Smooth muscle cell (in vitro differentiated cells): ENCODE measurements at regions not wholly inside any gene's neighbourhood (a gene's known extent, or its start where the extent isn't known, plus 50 kb on each side); places are given as distances from the start of the nearest gene placed in this dataset.

ENCODE experiments used
- DNase-seq: peaks from one replicate; lab custom pipeline; 2025; ENCODE audit not compliant: unreplicated experiment; lab: John Stamatoyannopoulos, UW
- H2AFZ ChIP-seq: fragments of 200-600 bp; sonication (generic); 2 replicates; pipeline ENCODE4 v1.6.0; 2016; ENCODE audit warnings: antibody characterized with exemption, low read depth, mild to moderate bottlenecking
- H3F3A ChIP-seq: fragments of 200-600 bp; sonication (generic); 2 replicates; pipeline ENCODE4 v1.6.0; 2017; ENCODE audit warnings: antibody characterized with exemption, low read depth
- H3K27ac ChIP-seq: fragments of 200-600 bp; sonication (generic); 2 replicates; pipeline ENCODE4 v1.5.1; 2016; ENCODE audit warnings: low read depth, mild to moderate bottlenecking
- H3K27me3 ChIP-seq: fragments of 200-600 bp; sonication (generic); 2 replicates; pipeline ENCODE4 v1.6.1; 2016; ENCODE audit warnings: low read depth, mild to moderate bottlenecking
- H3K36me3 ChIP-seq: fragments of 200-600 bp; sonication (generic); 2 replicates; pipeline ENCODE4 v1.5.1; 2016; ENCODE audit warnings: low read depth
- H3K4me1 ChIP-seq: fragments of 200-600 bp; sonication (generic); 2 replicates; pipeline ENCODE4 v1.5.1; 2016; ENCODE audit warnings: low read depth
- H3K4me2 ChIP-seq: fragments of 200-600 bp; sonication (generic); 2 replicates; pipeline ENCODE4 v1.6.0; 2016; ENCODE audit warnings: mild to moderate bottlenecking
- H3K4me3 ChIP-seq: fragments of 200-600 bp; sonication (generic); 2 replicates; pipeline ENCODE4 v1.5.1; 2016; ENCODE audit warnings: mild to moderate bottlenecking
- H3K79me2 ChIP-seq: fragments of 200-600 bp; sonication (generic); 2 replicates; pipeline ENCODE4 v1.6.0; 2016; ENCODE audit warnings: low read depth, mild to moderate bottlenecking
- H3K9ac ChIP-seq: fragments of 200-600 bp; sonication (generic); 2 replicates; pipeline ENCODE4 v1.6.0; 2016; ENCODE audit warnings: low read depth
- H3K9me3 ChIP-seq: fragments of 200-600 bp; sonication (generic); replicated peaks from 2 replicates; pipeline ENCODE4 v1.5.1; 2016; ENCODE audit warnings: low read depth
- H4K20me1 ChIP-seq: fragments of 200-600 bp; sonication (generic); 2 replicates; pipeline ENCODE4 v1.6.0; 2016; ENCODE audit warnings: low read depth
- WGBS: methylation state at CpG from one replicate; pipeline ENCODE4 v1.1.7; 2016; ENCODE audit warnings: low lambda C conversion rate; 5-methylcytosine and 5-hydroxymethylcytosine counted together
- TF ChIP-seq, protein P1 (sequence below): fragments of 200-600 bp; sonication (generic); IDR thresholded peaks from 2 replicates; pipeline ENCODE4 v1.5.1; 2017; ENCODE audit warnings: borderline replicate concordance, mild to moderate bottlenecking, antibody characterized with exemption; ENCODE audit not compliant: insufficient read depth, poor library complexity, severe bottlenecking

DNA sequence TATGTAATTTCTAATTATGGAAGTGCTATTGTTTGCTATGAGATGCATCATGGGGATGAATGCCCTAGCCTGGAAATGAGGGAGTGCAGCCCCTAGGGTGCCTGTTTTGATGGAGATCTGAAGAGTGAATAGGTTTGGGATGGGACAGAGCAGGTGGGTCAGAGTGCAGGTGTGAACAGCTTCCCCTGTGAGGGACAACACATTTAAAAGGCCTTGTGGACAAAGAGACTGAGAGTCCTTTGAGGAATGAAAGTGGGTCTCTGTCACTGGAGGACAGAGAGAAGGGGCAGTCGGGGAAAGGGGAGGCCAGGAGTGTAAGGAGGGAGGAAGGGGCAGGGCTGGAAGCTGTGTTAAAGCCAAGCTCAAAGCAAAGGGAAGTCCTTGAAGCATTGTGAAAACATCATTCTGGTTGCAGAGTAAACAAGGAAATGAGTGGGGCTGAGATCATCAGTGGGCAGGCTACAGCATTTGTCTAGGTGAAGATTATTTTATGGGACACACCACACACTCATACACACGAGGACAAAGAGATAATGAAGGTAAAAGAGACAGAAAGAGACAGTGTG is 877.6 kb downstream of the SLC4A3 start:
- H3K9me3 ChIP-seq, result no peaks in the 10 kb centered on the region
- H3K27me3 ChIP-seq, result no peaks in the 10 kb centered on the region
- no peaks in the 10 kb centered on the region for H4K20me1 ChIP-seq
- H3K79me2 ChIP-seq, result no peaks in the 10 kb centered on the region
- H3F3A ChIP-seq, result no peaks in the 10 kb centered on the region
- DNase-seq, result no peak
- H2AFZ ChIP-seq, result peak overlapping the region; percentile 77
- no peak overlapping the region for H3K4me3 ChIP-seq
- WGBS, result 30% methylated on average over 2 of the region's 2 CpGs
- H3K9ac ChIP-seq, result no peak overlapping the region
- TF ChIP-seq, protein P1, sequence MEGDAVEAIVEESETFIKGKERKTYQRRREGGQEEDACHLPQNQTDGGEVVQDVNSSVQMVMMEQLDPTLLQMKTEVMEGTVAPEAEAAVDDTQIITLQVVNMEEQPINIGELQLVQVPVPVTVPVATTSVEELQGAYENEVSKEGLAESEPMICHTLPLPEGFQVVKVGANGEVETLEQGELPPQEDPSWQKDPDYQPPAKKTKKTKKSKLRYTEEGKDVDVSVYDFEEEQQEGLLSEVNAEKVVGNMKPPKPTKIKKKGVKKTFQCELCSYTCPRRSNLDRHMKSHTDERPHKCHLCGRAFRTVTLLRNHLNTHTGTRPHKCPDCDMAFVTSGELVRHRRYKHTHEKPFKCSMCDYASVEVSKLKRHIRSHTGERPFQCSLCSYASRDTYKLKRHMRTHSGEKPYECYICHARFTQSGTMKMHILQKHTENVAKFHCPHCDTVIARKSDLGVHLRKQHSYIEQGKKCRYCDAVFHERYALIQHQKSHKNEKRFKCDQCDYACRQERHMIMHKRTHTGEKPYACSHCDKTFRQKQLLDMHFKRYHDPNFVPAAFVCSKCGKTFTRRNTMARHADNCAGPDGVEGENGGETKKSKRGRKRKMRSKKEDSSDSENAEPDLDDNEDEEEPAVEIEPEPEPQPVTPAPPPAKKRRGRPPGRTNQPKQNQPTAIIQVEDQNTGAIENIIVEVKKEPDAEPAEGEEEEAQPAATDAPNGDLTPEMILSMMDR, result no peak
- no peaks in the 10 kb centered on the region for H3K36me3 ChIP-seq
- H3K4me2 ChIP-seq, result peak overlapping the region; percentile 12
- peaks cover 3% of the 10 kb centered on the region for H3K4me1 ChIP-seq
- no peak overlapping the region for H3K27ac ChIP-seq

DNA sequence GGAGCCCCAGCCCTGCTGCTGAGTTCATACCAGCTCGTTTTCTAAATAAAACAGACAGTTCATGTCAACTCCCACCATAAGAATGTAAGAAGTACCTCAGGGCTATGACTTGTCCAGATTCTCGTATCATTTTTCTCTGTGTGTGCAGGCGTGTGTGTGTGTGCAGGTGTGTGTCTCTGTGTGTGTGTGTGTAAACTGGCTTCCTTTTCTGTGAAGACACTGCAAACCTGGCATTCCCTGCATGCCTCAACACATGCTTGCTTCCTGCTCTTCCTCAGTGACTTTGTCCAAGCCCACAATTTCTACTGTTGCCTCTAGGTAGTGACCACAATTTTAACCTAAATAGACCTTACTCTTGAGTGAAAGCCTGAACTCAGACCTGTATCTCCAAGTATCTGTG is 879.0 kb downstream of the SLC4A3 start:
- Histone ChIP-seq H3K4me3 (no peak overlapping the region), H3F3A (no peaks in the 10 kb centered on the region), H3K9me3 (no peaks in the 10 kb centered on the region), H3K27me3 (no peaks in the 10 kb centered on the region), H3K36me3 (no peaks in the 10 kb centered on the region), H3K79me2 (no peaks in the 10 kb centered on the region), H3K27ac (no peak overlapping the region), H3K4me2 (no peak overlapping the region), H3K4me1 (peaks cover 3% of the 10 kb centered on the region), H3K9ac (no peak overlapping the region), H4K20me1 (no peaks in the 10 kb centered on the region), H2AFZ (no peak overlapping the region)
- WGBS, result 70% methylated on average over 3 of the region's 3 CpGs
- TF ChIP-seq, protein P1, result no peak
- no peak for DNase-seq

DNA sequence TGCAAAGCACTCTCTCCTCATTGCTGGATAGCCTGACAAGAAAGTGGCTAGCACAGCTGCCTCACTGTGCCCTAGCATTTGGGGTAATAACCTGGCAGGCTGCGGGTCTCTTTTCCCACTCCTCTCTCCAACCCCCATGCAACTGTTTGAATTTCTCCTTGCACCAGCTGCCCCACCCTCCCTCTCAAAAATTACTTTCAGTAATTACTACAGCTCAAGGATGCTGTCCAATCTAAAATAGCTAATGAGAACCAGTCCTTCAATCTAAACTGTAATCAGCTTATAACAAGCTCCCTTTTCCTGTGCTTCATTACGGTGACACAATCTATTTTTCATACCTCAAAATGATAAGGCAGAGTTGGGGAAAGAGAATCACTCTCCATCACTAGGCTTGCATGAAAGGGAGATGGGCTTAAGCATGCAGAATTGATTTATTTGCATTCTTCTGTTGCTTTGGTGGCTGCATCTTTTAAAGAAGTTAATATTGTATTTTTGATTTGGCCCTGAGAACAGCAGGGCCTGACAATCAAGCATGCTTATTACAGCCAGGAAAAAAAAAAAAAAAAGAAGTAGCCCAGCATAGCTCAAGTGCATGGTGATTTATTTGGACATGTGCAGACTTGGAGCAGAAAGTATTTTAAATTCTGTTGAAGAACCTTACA is 881.8 kb downstream of the SLC4A3 start:
- 69% methylated on average over 2 of the region's 2 CpGs for WGBS
- DNase-seq, result no peak
- no peaks in the 10 kb centered on the region for H3K9me3 ChIP-seq
- no peaks in the 10 kb centered on the region for H3K36me3 ChIP-seq
- no peaks in the 10 kb centered on the region for H3K27me3 ChIP-seq
- H4K20me1 ChIP-seq, result no peaks in the 10 kb centered on the region
- no peak overlapping the region for H3K9ac ChIP-seq
- H3F3A ChIP-seq, result no peaks in the 10 kb centered on the region
- H3K4me1 ChIP-seq, result peaks cover 3% of the 10 kb centered on the region
- no peak overlapping the region for H3K4me2 ChIP-seq
- TF ChIP-seq, protein P1, result no peak
- H3K79me2 ChIP-seq, result no peaks in the 10 kb centered on the region
- no peak overlapping the region for H3K27ac ChIP-seq
- no peak overlapping the region for H3K4me3 ChIP-seq
- no peak overlapping the region for H2AFZ ChIP-seq

DNA sequence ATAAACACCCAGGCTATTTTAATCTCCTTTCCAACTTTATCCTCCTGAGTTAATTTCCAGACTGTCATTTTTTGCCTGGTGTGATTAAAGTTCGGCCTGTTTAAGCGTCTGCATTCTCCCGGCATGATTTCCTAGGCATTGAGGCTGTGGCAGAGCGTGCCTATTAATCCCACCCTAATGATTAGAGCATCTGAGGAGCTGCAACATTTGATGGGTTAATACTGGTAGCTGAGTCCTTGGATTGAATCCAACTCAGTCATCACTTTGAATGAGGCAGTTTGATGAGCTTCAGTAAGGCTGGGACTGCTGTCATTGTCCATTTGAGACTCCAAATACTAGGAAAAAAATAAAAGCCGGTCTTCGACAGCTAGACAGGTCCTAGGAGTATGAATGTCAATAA is 882.5 kb downstream of the SLC4A3 start:
- Histone ChIP-seq H3F3A (no peaks in the 10 kb centered on the region), H3K4me1 (peaks cover 3% of the 10 kb centered on the region), H3K27ac (no peak overlapping the region), H4K20me1 (no peaks in the 10 kb centered on the region), H3K27me3 (no peaks in the 10 kb centered on the region), H2AFZ (no peak overlapping the region), H3K9me3 (no peaks in the 10 kb centered on the region), H3K4me2 (no peak overlapping the region), H3K9ac (no peak overlapping the region), H3K4me3 (no peak overlapping the region), H3K36me3 (no peaks in the 10 kb centered on the region), H3K79me2 (no peaks in the 10 kb centered on the region)
- WGBS, result 62% methylated on average over 6 of the region's 6 CpGs
- no peak for DNase-seq
- TF ChIP-seq, protein P1, result no peak
